NCI-H748 (cell line): ENCODE measurements at regions not wholly inside any gene's neighbourhood (a gene's known extent, or its start where the extent isn't known, plus 50 kb on each side); places are given as distances from the start of the nearest gene placed in this dataset.
A peak's percentile ranks its signal among the peaks of the same experiment; 100 is the strongest.
"Not testable (repeated sequence)": the region's sequence is repeated elsewhere in the genome, so short reads cannot be mapped to it uniquely, and the experiment has no call there.

ENCODE experiments used
- DNase-seq: peaks from one replicate; lab custom pipeline; 2025; ENCODE audit not compliant: unreplicated experiment; lab: John Stamatoyannopoulos, UW

- DNase-seq: no peak
Observed at GRCh38 chr10:107984581-107984980, 820.1 kb upstream of the SORCS1 start.

- no peak for DNase-seq
Observed at GRCh38 chr10:107984149-107984548, 819.6 kb upstream of the SORCS1 start.

- no peak for DNase-seq
Observed at GRCh38 chr10:107978455-107978854, 813.9 kb upstream of the SORCS1 start.

GRCh38 chr10:107971973-107972372 is 807.5 kb upstream of the SORCS1 start:
- DNase-seq: no peak

GRCh38 chr10:107971411-107971810 is 806.9 kb upstream of the SORCS1 start:
- no peak for DNase-seq

GRCh38 chr10:107970512-107970911 is 806.0 kb upstream of the SORCS1 start:
- DNase-seq: no peak

- no peak for DNase-seq
Observed at GRCh38 chr10:107969936-107970335, 805.4 kb upstream of the SORCS1 start.

- DNase-seq: no peak
Observed at GRCh38 chr10:107966826-107967225, 802.3 kb upstream of the SORCS1 start.

GRCh38 chr10:107952649-107953556 is 788.4 kb upstream of the SORCS1 start:
- DNase-seq: peak; percentile 24

- not testable (repeated sequence) for DNase-seq
Observed at GRCh38 chr10:107950411-107951062, 786.0 kb upstream of the SORCS1 start.

GRCh38 chr10:107942826-107943225 is 778.3 kb upstream of the SORCS1 start:
- no peak for DNase-seq

GRCh38 chr10:107933076-107933475 is 768.6 kb upstream of the SORCS1 start:
- DNase-seq: no peak

GRCh38 chr10:107931808-107932207 is 767.3 kb upstream of the SORCS1 start:
- no peak for DNase-seq

- DNase-seq: no peak
Observed at GRCh38 chr10:107930037-107930436, 765.5 kb upstream of the SORCS1 start.

- no peak for DNase-seq
Observed at GRCh38 chr10:107924458-107924857, 760.0 kb upstream of the SORCS1 start.

- no peak for DNase-seq
Observed at GRCh38 chr10:107919626-107920235, 755.2 kb upstream of the SORCS1 start.

GRCh38 chr10:107918171-107918570 is 753.7 kb upstream of the SORCS1 start:
- no peak for DNase-seq

- DNase-seq: peak; percentile 33
Observed at GRCh38 chr10:107915215-107915610, 750.7 kb upstream of the SORCS1 start.

- DNase-seq: peak; percentile 41
Observed at GRCh38 chr10:107914450-107915214, 750.1 kb upstream of the SORCS1 start.

- DNase-seq: no peak
Observed at GRCh38 chr10:107913317-107914294, 749.1 kb upstream of the SORCS1 start.
